NCI-H526 (cell line): ENCODE measurements at regions not wholly inside any gene's neighbourhood (a gene's known extent, or its start where the extent isn't known, plus 50 kb on each side); places are given as distances from the start of the nearest gene placed in this dataset.
"Not testable (repeated sequence)": the region's sequence is repeated elsewhere in the genome, so short reads cannot be mapped to it uniquely, and the experiment has no call there.

Experiments used
- DNase-seq, 2 experiments: peaks; one replicate each; lab custom pipeline; 2025; lab: John Stamatoyannopoulos, UW

- no peak for DNase-seq
These were observed 115.0 kb upstream of the ZNF516 start for GRCh38 chr18:76610012-76610411.

- no peak for DNase-seq
These were observed 110.4 kb upstream of the ZNF516 start for GRCh38 chr18:76605341-76605929.

DNA sequence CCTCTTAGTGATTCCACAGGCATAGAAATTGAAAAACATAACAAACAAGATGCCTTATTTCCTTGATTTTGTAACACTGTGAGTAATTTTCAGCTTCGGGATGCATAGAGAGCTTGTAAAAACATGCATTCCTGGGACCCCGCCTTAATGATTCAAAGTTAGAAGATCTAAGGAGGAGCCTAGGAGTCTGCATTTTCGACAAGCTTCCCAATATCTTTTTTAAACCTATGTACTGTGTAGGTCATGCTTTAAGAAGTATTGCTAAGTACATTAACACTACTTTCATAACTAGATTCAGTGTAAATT lies 109.8 kb upstream of the ZNF516 start:
- no peak for DNase-seq

DNA sequence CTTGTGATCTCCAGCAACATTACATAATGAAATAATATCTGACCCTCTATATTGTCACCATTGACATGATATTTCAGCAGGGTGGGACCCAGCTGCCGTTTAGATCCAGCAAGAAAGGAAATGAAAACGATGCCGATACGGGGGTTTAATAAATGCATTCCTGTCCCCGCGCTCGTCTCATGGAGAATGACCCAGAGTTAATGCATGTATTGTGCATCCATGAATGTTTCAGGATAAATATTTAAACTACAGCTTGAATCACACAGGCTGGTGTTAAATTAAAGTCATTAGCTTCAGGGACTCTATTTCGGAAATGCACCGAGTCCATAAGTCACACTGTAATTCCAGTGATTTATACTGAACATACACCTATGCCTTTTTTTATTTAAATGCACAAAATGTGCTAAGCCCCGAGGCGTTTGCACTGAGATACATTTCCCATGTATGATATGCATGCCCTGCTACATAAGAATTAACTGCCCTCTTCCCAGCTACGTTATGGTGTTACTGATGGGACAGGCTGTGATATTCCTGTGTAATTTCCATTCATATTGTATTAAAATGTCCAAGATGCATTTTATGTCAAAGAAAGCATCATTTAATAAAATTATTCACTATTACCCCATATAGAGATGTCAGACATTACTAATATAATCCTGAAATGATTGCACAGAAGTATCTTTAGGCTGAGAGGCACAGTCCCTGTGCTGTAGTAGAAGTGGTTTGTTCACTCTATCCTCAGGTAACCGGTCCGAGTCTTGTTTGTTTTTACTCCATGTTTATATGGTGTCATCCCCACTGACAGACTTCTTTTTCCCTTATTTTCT lies 109.3 kb upstream of the ZNF516 start:
- no peak for DNase-seq

DNA sequence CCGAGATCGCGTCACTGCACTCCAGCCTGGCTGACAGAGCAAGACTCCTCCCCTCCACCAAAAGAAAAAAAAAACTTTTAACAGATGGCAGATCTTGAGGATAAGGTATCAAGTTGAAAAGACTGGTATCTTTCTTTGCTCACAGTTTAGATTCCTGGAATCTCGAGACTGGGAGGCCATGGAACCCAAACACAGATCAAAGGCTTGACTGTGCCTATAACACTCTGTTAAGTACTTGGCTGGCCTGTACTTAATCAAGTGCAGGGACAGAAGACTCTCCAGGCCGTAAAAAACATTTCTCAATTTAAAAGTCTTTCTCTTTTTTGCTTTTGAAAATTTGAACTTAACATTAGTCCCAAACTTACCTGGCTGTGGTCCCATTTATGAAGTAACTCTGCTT lies 107.1 kb upstream of the ZNF516 start:
- no peak for DNase-seq

DNA sequence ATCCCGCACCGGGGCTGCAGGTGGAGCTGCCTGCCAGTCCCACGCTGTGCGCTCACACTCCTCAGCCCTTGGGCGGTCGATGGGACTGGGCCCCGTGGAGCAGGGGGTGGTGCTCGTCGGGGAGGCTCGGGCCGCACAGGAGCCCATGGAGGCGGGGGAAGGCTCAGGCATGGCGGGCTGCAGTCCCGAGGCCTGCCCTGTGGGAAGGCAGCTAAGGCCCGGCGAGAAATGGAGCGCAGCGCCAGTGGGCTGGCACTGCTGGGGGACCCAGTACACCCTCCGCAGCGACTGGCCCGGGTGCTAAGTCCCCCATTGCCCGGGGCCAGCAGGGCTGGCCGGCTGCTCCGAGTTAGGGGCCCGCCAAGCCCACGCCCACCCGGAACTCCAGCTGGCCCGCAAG lies 105.0 kb upstream of the ZNF516 start:
- DNase-seq = not testable (repeated sequence)

- DNase-seq = no peak
These were observed 99.9 kb upstream of the ZNF516 start for GRCh38 chr18:76594966-76595365.

- DNase-seq = no peak
These were observed 98.8 kb upstream of the ZNF516 start for GRCh38 chr18:76593843-76594242.

- no peak for DNase-seq
These were observed 97.9 kb upstream of the ZNF516 start for GRCh38 chr18:76592981-76593381.

GRCh38 chr18:76592096-76592495 lies 97.1 kb upstream of the ZNF516 start:
- DNase-seq = no peak

GRCh38 chr18:76589866-76590265 lies 94.8 kb upstream of the ZNF516 start:
- DNase-seq = no peak

- DNase-seq = no peak
These were observed 94.3 kb upstream of the ZNF516 start for GRCh38 chr18:76589316-76589715.

DNA sequence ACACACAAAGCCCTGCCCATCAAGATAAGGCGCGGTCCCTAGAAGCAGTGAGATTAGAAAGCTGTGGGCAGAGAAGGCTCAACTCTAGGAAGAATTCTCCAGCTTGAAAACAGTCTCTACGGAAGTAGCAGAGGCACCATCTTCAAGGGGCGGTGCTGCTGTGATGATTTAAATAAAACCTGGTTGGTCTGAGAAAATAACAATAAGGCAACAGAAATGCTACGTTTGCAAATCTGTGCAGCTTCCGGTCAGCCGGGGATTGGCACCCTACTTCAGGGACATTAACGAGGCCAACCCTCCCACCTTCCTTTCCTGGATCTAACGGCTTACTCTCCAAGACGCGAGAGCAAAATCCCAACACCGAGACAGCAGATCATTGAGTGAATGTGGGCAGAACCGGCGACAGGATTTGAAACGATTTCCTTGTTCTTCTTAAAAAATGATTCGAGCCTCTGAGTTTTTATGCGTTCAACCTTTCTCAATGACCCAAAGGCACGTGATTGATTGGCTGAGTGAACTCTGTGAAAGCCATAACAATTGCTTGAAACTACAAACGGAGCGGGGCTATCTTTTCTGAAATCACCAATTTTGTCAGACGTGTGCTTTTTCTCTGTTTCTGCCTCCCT lies 93.7 kb upstream of the ZNF516 start:
- DNase-seq = no peak

DNA sequence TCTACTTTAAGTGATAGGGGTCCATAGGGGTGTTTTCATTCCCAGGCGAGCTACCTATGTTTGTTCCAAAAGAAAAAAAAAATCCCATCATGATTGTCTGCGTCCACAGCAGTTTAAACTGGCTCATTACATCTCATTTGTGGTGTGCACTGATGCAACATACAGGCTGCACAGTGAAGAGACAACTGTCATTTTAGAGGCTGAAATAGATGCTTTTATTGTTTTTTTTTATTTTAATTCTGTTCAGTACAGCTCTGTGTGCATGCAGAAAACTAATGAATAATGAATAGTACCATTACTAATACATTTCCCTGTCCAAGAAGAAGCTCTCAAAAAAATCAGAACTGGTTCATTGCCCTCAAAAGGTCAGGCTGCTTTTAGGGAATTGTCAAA lies 92.8 kb upstream of the ZNF516 start:
- no peak for DNase-seq

DNA sequence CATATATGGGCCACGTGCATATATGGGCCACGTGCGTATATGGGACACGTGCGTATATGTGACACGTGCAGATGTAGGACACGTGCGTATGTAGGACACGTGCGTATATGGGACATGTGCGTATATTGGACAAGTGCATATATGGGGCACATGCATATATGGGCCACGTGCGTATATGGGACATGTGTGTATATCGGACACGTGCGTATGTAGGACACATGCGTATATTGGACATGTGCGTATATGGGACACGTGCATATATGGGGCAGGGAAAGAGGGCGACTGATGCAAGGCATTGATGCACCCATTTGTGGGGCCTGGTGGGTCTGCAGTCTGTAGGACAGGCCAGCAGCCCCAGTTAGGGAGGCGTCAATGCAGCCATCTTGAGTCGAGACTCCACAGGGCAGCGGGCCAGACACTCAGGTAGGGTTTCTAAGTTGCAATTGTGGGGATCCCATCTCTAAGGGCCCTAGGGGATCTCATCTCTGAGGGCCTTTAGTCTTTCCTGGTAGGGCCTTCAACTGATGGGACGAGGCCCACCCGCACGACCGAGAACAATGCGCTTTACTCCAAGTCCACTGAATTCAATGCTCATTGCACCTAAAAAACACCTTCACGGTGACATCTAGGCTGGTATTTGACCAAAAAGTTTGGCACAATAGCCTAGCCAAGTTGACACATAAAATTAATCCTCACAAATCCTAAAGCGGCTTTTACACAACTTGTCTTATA lies 92.3 kb upstream of the ZNF516 start:
- DNase-seq = no peak

DNA sequence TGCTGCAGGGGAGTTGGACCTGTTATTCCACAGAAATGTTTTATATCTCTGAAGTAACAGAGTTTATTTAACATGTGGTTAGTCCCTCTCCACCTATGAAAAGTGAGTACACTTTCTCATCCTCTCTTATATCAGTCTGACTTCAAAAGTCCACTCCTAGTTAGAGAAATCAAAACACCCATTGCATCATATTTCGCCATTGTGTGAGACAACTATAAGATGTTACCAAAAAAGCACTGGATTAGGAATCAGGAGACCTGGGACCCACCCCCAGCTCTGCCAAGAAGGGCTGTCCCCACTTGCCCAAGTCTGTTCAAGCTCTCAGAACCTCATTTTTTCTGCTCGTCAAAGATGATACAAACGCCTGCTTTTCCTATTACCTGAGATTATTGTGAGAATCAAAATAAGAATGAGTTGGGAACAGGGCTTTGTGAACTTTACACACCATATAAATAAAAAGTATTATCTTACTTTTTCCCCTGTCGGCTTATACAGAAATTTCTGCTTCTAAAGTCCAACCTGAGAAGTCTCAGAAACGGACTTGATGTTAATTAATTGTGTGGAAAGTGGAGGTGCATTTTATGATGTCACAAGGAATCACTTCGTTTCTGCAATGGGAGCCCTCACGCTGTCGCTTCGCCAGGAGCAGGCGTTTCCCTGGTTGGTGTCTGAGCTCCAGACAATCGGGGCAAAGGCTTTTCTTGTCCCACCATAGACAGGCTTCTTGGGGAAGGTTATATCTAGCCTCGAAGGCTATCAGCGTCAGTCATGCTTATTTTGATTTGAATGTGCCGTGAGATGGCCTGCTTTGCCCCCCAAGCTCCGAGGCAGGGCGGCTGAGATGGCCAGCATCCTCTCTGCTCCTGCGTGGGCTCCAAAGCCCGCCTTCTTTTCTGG lies 89.6 kb upstream of the ZNF516 start:
- no peak for DNase-seq

DNA sequence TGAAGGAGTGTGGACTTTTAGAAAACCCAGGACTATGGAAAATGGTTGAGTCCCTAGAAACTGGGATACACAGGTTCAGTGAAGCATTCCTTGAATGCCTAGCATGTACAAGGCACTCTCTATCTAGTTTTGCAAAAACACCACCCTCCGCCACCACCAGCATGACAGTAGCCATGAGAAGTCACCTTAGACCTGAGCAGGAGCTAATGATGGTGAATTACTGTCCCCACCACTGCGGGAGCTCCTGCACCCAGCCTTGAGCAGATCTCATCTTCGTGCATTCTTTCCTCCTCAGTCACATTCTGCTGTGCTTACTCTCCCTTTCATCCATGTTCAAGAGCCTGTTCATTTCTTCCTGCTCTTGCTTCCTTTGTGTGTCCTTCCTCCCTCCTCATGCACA lies 86.2 kb upstream of the ZNF516 start:
- DNase-seq = no peak

DNA sequence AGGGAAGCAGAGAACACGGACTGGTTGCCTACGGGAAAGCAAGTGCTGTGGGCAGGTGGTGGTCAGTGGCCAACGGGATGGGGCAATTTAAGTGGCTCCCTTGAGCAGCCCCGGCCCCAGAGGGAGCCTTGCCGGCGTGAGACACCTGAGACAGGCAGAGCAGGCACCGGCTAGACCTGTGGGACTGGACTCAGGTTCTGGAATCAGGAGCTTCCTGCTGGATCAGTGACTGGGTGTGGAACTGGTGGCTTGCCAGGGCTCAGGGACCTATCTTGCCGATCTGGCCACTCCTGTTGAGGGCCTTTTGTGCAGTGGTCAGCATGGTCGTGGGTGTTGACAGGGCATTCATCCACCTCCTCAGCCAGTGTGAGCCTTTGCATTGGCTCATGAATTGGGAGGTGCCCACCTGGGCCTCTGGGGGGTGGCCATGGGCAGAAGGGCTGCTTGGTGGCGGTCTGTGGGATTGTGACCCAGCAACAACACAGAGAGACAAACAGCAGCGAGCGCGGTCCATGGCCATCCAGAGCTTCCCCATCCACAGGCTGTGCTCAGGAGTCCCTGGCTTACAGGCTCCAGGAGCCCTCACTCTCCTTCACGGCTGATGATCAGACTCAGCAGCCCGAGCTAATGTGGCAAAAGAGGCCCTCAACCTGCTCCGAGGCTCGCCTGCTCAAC lies 85.4 kb upstream of the ZNF516 start:
- DNase-seq = no peak

DNA sequence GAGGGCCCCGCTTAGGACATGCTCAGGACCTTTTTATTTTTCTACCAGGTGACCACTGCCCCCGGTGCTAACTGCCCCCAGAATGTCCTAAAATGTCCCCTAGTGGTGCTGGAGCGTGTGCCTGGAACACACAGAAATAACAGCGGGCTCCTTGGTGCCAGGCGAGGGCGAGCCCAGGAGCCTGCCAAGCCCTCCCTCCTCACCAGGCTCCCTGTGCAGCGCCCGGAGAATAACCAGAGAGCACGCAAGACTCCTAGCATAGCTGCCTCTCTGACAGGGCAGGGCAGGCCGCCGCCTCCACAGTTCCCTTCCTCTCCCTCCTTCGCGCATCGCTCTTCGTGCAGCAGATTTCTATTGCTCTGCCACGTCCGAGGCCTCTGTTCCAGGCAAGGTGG lies 84.3 kb upstream of the ZNF516 start:
- no peak for DNase-seq

- DNase-seq = no peak
These were observed 83.7 kb upstream of the ZNF516 start for GRCh38 chr18:76578571-76579300.
